ENCODE measurements at regions not wholly inside any gene's neighbourhood (a gene's known extent, or its start where the extent isn't known, plus 50 kb on each side); places are given as distances from the start of the nearest gene placed in this dataset.
"Not testable (repeated sequence)": the region's sequence is repeated elsewhere in the genome, so short reads cannot be mapped to it uniquely, and the experiment has no call there.

DNA sequence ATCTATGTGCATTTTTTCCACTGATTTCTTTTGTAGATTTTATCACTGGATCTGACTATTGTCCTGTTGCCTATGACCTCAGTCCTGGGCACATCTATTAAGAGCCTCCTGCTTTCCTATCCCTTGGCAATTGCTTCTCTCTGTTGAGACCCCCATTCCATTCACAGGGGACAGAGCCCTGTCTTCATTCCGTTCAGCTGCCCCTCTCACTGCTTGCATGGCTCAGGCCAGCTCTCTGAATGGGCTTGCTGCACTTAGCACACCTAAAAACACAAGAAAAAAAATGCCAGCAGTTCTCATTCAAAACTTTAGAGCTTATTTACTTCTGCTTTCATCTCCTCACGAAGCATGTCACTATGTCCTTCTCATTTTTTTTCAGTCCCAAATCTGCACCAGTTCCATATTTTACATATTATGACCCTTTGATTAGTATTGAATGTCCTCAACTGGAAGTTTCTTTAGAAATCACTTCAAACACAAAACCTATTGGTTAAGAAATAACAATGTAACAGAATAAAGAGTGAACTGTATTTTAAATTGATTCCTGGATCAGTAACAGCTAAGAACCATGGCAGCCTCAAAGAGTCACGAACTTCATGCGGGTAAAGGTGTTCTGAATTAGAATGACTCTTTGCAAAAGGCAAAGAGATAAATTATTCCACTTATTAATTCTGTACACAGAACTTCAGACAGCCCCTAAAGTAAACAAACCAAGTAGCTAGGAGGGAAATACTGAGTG, 616.5 kb downstream of the C6orf118 start:
- DNase-seq (ENCODE audit: extremely low read depth in 1 of 11, low read depth in 9 of 11, low spot score in 4 of 11), result no peak

DNA sequence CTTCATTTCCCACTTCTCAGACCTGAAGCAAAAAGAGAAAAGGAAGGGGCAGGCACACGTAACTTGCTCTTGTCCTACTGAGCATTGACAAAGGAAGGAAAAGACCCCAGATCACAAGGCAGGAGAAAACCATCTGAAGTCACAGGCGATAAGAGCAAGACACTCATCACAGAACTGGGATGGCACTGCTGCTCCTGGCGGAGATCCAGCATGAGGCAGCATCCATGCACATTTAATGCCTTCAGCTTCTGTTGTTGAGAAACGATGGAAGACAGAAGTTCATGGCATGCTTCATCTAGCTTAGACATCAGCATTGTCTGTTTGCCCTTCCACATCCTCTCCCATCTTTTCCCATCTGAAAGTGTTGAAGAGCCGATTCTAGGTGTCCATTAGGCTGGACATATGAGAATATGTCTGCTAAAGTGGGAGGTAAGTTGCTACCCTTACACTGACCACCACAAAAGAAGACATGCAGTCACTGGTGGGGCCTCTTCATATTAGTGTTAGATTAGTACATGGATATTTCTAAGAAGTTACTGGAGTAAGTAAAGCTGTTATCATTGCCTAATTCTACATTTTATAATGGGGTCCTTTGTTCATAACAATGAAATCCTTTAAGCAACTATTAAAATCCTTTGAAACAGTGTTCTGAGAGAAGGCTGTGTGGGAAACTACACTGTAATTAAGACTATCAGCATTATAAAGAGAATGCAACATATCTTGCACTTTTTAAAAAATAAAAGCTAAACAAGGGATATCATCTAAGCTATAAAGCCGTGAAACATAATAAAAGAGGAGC, 618.5 kb downstream of the C6orf118 start:
- no peak for DNase-seq (ENCODE audit: extremely low read depth in 1 of 11, low read depth in 9 of 11, low spot score in 4 of 11)

DNA sequence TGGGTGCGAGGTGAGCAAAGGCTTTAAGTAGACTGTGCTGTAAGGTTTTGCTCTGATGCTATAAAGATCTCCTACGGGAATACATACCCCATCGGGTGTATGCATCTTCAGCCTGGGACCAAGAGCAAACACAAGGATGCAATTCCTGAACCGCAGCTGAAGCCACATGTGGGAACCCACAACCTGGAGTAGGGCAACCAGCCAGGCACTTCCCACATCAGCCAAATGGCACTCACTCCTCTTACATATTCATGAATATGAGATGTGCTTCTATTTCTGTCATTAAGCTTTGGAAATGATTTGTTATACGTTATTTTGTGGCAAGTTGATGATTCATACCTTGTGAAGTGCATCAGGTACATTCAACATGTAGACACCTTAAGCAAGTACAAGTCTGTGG, 619.2 kb downstream of the C6orf118 start:
- DNase-seq (ENCODE audit: extremely low read depth in 1 of 11, low read depth in 9 of 11, low spot score in 4 of 11), result no peak

DNA sequence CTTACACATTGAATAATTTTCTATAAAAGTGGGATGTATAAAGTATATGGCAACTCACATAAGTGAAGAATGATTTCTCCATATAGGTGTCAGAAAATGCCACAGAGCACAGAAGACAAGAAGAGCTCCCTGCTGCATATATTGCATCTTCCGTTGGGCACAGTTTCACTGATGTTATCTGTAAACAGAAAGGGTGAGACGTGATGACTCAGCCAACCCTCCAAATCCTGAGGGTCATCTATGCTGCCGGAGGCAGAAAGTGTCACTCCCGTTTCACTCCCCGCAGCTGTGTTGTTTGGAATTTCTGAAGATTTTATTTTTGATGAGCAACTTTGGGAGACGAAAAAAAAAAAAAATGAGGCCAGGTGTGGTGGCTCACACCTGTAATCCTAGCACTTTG, 644.1 kb downstream of the C6orf118 start:
- DNase-seq (ENCODE audit: extremely low read depth in 1 of 11, low read depth in 9 of 11, low spot score in 4 of 11), result no peak

DNA sequence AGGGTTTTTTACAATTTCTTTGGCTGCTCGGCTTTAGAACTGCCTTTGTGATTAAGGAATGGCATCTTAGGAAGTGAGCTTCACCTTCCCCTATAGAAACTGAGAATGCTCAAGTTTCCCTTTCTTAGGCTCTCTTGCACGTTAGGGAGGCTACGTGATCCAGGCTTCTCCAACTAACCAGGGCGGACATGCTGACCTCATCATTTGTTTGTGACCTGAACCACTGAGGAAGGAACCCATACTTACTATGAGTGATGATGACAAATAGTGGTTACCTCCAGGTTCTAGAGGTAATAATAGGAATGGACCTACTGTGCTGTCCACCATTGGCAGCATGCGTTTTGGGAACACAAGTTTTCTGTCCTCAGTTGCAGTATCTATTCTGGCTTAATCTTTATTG, 645.8 kb downstream of the C6orf118 start:
- DNase-seq (ENCODE audit: extremely low read depth in 1 of 11, low read depth in 9 of 11, low spot score in 4 of 11), result no peak

DNA sequence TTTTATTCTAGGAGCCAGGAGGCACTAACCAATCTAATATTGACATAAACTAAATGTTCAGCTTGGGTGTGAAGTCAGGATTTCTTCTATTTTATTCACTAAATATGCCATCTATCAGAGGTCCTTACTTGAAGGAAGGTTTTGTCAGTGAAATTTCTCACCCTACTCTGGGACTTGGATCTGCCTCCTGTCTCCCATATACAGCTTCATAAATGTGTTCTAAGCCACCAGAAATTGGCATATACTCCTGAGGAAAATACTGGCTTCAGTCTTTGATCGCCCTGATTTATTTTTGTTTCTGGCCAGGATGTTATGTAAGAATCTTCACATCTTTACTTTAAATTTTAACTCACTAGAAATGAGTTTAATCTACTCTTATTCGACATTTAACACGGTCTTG, 647.7 kb downstream of the C6orf118 start:
- DNase-seq (ENCODE audit: extremely low read depth in 1 of 11, low read depth in 9 of 11, low spot score in 4 of 11), result no peak

DNA sequence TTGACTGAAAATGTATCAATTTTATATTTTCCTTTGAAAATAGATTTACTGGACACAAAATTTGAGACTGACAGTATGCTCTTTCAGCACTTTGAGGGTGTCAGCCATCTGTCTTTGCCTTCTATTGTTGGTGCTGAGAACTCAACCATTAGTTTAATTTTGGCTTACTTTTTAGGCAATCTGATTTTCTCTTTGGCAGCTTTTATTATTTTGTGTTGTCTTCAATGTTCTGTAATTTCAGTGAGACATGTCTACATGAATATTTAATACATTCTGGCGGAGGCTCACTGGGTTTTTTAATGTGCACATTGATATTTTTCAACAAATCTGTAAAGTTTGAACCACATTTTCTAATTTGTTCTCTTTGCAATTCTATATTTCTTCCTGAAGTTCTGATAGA, 648.6 kb downstream of the C6orf118 start:
- DNase-seq (ENCODE audit: extremely low read depth in 1 of 11, low read depth in 9 of 11, low spot score in 4 of 11), result no peak

DNA sequence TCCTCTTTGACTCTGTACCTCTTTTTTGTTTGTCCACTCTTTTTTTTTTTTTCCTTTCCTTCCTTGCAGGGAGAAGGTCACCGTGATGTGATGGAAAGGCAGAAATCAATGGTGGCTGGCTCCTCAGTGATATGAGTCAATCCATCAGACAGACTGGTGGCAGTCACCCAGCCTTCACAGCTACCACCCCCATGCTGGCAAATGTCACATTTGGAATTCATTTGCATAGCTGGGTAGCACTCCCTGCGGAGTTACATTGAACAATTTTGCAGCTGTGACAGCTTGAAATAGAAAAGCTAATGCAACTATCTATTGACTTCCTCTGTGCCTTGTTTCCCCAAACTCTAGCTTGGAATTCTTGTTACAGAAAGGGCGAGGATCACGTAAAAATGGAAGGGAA, 668.4 kb downstream of the C6orf118 start:
- no peak for DNase-seq (ENCODE audit: extremely low read depth in 1 of 11, low read depth in 9 of 11, low spot score in 4 of 11)

DNA sequence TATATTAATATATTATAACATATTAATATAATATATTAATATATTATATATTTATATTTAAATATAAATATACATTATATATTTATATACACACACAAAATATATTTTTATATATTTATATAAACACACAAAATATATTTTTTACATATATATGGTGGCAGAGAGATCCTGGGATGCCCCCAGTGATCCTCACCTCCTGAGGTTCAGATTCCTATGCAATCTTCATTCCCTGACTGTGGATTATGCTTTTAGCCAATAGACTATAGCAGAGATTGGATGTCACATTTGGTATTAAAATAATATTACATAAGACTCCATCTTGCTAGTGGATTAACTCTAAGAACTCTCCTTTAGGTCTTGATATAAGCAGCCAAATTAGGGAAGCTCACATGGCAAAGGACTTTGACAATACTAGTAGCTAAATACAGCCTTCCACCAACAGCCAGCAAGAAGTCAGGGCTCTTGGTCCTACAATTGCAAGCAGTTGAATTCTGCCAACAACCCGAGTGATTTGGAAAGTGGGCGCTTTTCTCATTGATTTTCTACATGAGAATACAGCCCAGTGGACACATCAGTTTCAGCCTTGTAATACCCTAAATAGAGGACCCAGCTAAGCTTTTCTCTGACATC, 681.0 kb downstream of the C6orf118 start:
- DNase-seq (ENCODE audit: extremely low read depth in 1 of 11, low read depth in 9 of 11, low spot score in 4 of 11), result no peak

DNA sequence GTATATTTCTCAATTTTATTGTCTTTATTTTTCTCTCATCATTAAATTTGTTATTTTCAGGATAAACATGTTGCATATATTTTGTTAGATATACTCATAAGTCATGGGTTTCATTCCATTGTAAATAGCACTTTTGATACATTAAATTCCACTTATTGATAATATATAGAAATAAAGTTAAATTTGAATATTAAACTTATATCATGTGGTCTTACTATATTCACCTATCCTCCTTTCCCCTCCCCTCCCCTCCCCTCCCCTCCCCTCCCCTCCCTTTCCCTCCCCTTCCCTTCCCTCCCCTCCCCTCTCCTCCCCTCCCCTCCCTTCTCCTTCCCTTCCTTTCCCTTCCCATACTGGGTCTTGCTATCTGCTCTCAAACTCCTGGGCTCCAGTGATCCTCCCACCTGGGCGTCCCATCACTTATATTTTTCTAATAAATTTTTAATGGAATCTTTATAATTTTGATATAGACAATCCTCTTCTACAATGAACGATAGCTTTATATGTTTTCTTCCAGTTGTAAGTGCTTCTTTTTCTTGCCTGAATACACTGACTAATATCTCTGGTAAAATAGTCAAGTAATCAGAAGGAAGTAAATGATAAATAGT, 692.4 kb downstream of the C6orf118 start:
- no peak for DNase-seq (ENCODE audit: extremely low read depth in 1 of 11, low read depth in 9 of 11, low spot score in 4 of 11)

DNA sequence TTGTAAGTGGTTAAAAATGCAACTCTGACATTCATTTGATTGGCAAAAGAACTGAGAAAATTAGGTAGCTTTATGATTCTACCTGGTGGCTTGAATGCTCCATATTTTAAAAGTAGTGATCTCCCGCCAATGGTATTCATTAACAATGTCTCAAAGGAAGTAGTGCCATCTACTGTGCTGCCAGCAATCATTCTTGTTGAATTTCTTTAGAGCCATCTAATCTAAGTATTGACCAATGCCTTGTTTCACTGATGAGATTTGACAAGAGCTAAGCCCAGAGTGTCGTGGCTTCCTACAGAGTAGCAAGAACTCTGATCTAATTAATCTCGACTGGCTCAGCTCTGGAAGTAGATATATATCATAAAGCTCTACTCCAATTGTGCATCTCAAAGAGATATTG, 696.7 kb downstream of the C6orf118 start:
- DNase-seq (ENCODE audit: extremely low read depth in 1 of 11, low read depth in 9 of 11, low spot score in 4 of 11), result no peak

DNA sequence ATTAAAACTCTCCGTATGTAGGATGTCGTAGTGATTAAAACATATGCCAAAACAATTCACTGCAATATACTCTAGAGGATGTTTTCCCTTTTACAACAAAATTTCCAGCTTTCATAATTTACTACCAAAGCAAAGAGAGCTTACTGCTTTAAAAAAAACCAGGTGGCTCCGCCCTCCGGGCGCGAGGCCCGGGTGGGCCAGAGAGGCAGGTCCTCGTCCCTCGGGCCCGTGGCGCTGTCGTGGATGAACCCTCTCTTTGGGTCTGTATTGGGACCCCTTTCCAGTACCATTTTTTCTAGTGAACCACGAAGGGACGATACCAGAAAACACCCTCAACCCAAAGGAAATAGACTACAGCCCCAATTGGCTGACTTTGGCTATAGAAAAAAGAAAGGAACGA, 698.5 kb downstream of the C6orf118 start:
- DNase-seq (ENCODE audit: extremely low read depth in 1 of 11, low read depth in 9 of 11, low spot score in 4 of 11), result not testable (repeated sequence)

DNA sequence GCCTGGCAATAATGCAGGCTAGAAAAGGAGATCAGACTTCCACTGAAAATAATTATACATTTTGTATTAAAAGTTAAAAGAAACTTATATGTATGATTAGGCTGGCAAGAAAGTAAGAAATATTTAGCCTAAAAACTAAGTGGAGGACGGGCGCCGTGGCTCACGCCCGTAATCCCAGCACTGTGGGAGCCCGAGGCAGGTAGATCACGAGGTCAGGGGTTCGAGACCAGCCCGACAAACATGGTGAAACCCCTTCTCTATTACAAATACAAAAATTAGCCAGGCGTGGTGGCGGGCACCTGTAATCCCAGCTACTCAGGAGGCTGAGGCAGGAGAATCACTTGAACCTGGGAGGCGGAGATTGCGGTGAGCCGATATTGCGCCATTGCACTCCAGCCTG, 707.0 kb downstream of the C6orf118 start:
- not testable (repeated sequence) for DNase-seq (ENCODE audit: extremely low read depth in 1 of 11, low read depth in 9 of 11, low spot score in 4 of 11)

DNA sequence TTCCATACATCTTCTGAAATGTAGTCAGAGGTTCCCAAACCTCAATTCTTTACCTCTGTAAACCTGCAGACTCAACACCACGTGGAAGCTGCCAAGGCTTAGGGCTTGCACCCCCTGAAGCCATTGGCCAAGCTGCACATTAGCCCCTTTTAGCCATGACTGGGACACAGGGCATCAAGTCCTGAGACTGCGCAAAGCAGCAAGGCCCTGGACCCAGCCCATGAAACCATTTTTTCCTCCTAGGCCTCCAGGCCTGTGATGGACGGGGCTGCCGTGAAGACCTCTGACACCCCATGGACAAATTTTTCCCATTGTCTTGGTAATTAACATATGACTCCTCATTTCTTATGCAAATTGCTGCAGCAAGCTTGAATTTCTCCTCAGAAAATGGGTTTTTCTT, 727.8 kb downstream of the C6orf118 start:
- no peak for DNase-seq (ENCODE audit: extremely low read depth in 1 of 11, low read depth in 9 of 11, low spot score in 4 of 11)

DNA sequence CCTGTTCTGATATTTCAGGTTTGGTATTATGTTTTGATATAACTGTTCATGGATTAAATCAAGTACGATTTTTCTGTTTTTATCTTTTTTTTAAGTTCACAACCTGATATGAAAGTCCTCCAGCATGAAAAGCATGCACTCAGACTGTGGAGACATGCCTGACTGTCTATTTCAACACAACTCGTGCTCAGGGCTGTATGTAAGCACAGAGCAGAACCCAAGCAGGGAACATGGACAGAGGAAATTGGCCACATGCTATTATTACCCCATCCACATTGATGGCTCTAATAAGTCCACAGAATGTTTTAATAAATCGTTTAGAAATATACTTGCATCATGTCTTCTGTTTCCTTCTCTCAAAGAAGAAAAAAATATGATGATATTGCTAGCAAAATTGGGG, 730.4 kb downstream of the C6orf118 start:
- DNase-seq (ENCODE audit: extremely low read depth in 1 of 11, low read depth in 9 of 11, low spot score in 4 of 11), result no peak

DNA sequence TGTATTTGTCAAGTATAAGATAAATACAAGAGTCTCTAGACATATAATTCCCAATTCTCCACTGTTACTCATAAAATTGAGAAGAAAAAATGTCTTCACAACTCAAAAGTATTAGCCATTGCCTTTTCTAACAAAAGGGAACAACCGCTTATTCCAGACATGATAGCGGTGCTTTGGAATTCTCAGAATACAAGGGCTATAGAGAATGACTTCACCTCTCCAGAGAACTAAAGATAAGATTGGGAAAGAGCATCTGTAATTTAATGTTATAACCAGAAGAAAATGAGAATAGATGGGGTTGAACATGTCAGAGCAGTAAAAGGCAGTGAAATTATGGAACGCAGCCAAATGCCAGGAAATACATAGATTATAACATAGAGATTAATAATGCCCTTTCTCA, 730.8 kb downstream of the C6orf118 start:
- DNase-seq (ENCODE audit: extremely low read depth in 1 of 11, low read depth in 9 of 11, low spot score in 4 of 11), result no peak

DNA sequence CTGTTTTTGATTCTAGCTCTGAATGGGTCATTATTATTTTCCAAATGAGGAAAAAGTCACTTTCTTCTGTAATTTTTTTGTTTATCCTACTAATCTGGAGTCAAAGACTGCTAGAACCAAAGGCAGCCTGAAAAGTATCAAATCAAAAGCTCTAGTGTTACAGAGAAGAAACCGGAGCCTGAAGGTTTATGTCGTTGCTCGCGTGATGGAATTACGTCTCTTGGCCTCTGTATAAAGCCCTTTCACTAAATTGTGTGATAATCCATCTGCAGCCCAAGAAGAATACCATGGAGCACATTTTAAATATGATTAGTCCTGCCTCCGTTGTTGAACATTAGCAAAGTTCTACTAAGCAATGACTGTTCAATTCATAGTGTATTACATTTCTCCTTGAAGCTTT, 738.6 kb downstream of the C6orf118 start:
- peak in 4 of 11 donors; percentile 5 to 13 (median 11) for DNase-seq (ENCODE audit: extremely low read depth in 1 of 11, low read depth in 9 of 11, low spot score in 4 of 11)

DNA sequence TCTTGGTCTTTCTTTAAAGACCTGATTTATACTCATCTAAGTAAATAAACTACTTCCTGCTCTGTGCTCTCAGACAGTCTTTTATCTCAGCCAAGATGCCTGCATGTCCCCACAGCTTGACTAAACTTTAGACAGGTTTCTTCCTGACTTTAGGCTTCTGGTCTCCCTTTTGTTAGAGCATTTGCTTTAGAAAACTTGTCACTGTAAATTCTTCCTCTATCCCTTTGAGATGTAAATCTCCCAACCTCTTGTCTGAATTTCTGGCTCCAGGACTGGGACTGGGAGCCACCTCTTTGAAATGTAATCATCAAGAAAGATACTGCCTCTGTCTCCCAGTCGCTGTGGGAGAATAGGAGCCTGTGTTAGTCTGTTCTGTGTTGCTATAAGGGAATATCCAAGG, 739.9 kb downstream of the C6orf118 start:
- no peak for DNase-seq (ENCODE audit: extremely low read depth in 1 of 11, low read depth in 9 of 11, low spot score in 4 of 11)

DNA sequence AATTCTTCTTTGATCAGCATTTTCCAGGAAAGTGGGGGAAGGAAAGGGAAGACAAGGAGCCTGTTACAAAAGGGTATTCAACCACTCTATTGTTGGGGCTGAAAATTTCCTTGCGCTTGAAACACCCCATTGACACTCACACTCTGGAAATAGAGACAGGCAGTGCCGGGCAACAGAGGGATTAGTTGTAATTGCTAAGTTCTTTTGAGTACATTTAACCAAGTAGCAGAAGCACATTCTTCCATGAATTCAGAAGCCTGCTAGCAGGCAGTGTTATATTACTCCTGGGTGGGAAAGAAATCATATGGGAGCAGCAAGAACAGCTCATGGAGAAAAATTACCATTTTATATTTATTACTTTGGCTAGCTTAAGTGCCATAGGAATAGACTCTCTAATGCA, 745.5 kb downstream of the C6orf118 start:
- no peak for DNase-seq (ENCODE audit: extremely low read depth in 1 of 11, low read depth in 9 of 11, low spot score in 4 of 11)

DNA sequence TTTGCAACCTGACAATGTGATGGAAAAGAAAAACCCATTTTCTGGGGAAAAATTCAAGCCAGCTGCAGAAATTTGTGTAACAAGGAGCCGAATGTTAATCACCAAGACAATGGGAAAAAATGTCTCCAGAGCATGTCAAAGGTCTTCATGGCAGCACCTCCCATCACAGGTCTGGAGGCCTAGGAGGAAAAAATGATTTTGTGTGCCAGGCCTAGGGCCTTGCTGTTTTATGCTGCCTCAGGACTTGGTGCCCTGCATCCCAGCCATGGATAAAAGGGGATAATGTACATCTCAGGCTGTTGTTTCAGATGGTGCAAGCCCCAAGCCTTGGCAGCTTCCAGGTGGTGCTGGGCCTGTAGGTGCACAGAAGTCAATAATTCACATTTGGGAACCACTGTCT, 747.7 kb downstream of the C6orf118 start:
- no peak for DNase-seq (ENCODE audit: extremely low read depth in 1 of 11, low read depth in 9 of 11, low spot score in 4 of 11)

All from renal cortex interstitium (tissue), 11 donors.